HUES48 (cell line): ENCODE measurements at regions not wholly inside any gene's neighbourhood (a gene's known extent, or its start where the extent isn't known, plus 50 kb on each side); places are given as distances from the start of the nearest gene placed in this dataset.

Experiments
- H3K27ac ChIP-seq: one replicate; pipeline ENCODE4 v1.7.0; 2013; ENCODE audit warnings: low read depth, low read length, inconsistent platforms
- H3K27me3 ChIP-seq: 2 replicates; pipeline ENCODE4 v1.6.1; 2013; ENCODE audit warnings: mild to moderate bottlenecking, low read length; ENCODE audit not compliant: control insufficient read depth, insufficient read depth
- H3K36me3 ChIP-seq: 2 replicates; pipeline ENCODE4 v1.6.1; 2013; ENCODE audit warnings: low read length; ENCODE audit not compliant: control insufficient read depth, insufficient read depth
- H3K4me1 ChIP-seq: 2 replicates; pipeline ENCODE4 v1.6.1; 2013; ENCODE audit warnings: mild to moderate bottlenecking, low read length; ENCODE audit not compliant: control insufficient read depth, insufficient read depth
- H3K4me3 ChIP-seq: 2 replicates; pipeline ENCODE4 v1.5.1; 2013; ENCODE audit warnings: mild to moderate bottlenecking, low read depth, low read length
- H3K9ac ChIP-seq: 2 replicates; pipeline ENCODE4 v1.6.1; 2013; ENCODE audit warnings: mild to moderate bottlenecking, low read depth, low read length, moderate library complexity
- H3K9me3 ChIP-seq: 2 replicates; pipeline ENCODE4 v1.6.1; 2013; ENCODE audit warnings: low read length; ENCODE audit not compliant: control insufficient read depth, insufficient read depth

DNA sequence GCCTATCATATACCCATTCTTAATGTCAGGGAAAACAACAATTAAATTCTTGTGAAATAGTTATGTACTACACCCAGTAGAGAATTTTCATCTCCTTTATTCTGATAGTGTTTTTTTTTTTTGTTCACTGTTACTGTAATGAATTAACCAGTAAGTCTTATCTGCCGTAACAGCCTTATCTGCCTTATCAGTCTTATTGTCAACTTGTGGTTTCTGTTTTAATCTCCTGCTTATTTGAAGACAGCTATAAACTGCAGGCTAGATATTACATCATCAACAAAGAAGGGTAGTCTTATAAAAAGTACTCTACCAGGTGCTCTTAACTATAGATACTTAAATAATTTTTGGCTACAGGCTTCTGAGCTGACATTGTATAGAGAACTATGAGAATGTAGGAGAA lies 79.5 kb downstream of the MAGEB5 start:
- no peak overlapping the region for H3K4me3 ChIP-seq
- H3K4me1 ChIP-seq, result no peaks in the 10 kb centered on the region
- H3K36me3 ChIP-seq, result no peaks in the 10 kb centered on the region
- no peak overlapping the region for H3K9ac ChIP-seq
- H3K27me3 ChIP-seq, result no peaks in the 10 kb centered on the region
- 0 out of 2 replicates have a peak, but pooled peaks cover 4% of the 10 kb centered on the region for H3K9me3 ChIP-seq
- no peak overlapping the region for H3K27ac ChIP-seq

DNA sequence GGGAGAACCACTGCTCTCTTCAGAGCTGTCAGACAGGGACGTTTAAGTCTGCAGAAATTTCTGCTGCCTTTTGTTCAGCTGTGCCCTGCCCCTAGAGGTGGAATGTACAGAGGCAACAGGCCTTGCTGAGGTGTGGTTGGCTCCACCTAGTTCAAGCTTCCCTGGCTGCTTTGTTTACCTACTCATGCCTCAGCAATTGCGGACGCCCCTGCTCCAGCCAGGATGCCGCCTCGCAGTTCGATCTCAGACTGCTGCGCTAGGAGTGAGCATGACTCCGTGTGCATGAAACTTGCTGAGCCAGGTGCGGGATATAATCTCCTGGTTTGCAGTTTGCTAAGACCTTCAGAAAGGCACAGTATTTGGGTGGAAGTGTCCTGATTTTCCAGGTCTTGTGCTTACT lies 70.9 kb downstream of the MAGEB5 start:
- Histone ChIP-seq H3K4me1 (no peaks in the 10 kb centered on the region), H3K4me3 (no peak overlapping the region), H3K36me3 (no peaks in the 10 kb centered on the region), H3K9me3 (peaks cover 25% of the 10 kb centered on the region), H3K9ac (no peak overlapping the region), H3K27ac (no peak overlapping the region), H3K27me3 (no peaks in the 10 kb centered on the region)
